ENCODE measurements at regions not wholly inside any gene's neighbourhood (a gene's known extent, or its start where the extent isn't known, plus 50 kb on each side); places are given as distances from the start of the nearest gene placed in this dataset.
A peak's percentile ranks its signal among the peaks of the same experiment; 100 is the strongest.
"Not testable (repeated sequence)": the region's sequence is repeated elsewhere in the genome, so short reads cannot be mapped to it uniquely, and the experiment has no call there.

DNA sequence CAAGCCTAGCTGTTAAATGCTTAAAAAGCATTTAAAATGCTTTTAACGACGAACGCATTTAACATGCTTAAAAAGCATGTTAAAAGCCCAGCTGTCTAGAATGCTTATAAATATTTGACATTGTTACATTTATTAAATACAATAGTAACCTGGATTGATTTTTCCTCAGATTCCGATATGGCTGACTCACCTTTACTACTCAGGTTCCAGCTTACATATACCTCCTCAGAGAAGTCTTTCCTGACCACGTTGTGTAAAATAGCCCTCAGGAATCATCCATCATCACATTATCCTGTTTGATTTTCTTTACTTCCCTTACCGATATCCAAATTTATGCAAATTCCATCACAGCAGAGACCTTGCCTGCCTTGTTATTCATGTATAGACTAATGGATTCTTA is 51.4 kb downstream of the SLC41A2 start:
- in situ Hi-C loops (cut with HindIII; ENCODE audit: low pct_ligation_motif_present, low pct_unique_long_range_greater_than_20kb, low sequenced_read_pairs), result no loop called here

DNA sequence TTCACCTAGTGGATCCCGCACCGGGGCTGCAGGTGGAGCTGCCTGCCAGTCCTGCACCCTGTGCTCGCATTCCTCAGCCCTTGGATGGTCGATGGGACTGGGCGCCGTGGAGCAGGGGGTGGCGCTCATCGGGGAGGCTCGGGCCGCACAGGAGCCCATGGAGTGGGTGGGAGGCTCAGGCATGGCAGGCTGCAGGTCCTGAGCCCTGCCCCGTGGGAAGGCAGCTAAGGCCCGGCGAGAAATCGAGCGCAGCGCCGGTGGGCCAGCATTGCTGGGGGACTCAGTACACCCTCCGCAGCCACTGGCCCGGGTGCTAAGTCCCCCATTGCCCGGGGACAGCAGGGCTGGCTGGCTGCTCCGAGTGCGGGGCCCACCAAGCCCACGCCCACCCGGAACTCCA is 52.6 kb downstream of the SLC41A2 start:
- DNase-seq; in situ Hi-C loops (cut with HindIII; ENCODE audit: low pct_ligation_motif_present, low pct_unique_long_range_greater_than_20kb, low sequenced_read_pairs): not testable (repeated sequence)

More for the DNA sequence above, 51.4 kb downstream of the SLC41A2 start:
- DNase-seq, result no peak

DNA sequence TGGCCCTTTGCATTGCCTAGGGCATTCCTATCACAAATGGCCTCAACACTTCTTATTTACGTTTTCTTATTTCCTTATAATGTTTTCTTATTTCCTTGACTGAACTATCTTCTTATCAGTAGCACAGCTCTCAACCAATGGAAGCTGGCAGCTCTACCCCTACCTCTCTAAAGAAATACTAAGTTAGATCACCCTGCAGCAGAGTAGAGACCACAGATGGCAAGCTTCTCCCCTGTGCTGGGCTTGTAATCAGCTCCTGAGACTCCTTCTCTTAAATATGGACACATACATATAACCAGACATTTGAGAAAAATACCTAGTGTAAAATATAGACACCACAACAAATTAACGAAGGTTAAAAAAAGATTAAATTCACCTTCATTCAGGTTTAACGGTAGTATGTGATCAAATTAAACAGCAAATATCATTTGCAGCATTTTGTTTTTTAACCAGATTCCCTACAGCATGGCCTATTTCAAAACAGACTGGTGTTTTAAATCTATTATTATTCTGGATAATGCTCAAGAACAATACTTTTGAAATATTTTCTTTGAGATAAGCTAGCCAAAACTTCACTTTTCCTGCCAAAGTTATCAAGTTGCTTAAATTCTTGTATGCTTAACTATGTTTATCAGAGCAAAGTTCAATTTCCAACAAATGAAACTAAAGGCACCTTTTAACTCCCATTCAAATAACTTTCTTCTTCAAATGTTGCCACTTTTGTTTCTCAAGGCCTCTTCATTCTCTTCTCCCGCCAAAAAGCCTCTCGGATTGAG is 54.3 kb downstream of the SLC41A2 start:
- no peak for DNase-seq

DNA sequence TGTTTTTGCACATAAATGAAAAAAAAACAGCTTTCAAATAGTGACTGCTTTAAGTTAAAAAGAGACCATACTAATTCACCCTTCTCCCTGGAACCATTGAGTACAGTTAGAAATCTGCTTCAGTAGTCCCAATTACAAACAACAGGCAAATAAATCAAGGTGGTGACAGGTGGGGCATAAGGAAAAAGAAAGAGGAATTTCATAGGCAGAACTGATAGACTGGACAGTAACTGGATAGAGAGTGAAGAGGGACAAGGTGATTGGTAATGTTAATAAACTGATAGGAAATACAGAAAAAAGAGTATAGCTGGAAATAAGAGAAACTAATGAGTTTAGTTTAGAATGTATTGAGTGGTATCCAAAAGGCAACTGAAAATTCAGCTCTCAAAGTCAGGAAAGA is 56.0 kb downstream of the SLC41A2 start:
- in situ Hi-C loops (cut with HindIII; ENCODE audit: low pct_ligation_motif_present, low pct_unique_long_range_greater_than_20kb, low sequenced_read_pairs), result no loop called here
- no peak for DNase-seq

More for the DNA sequence above, 54.3 kb downstream of the SLC41A2 start:
- in situ Hi-C loops (cut with HindIII; ENCODE audit: low pct_ligation_motif_present, low pct_unique_long_range_greater_than_20kb, low sequenced_read_pairs), result no loop called here

DNA sequence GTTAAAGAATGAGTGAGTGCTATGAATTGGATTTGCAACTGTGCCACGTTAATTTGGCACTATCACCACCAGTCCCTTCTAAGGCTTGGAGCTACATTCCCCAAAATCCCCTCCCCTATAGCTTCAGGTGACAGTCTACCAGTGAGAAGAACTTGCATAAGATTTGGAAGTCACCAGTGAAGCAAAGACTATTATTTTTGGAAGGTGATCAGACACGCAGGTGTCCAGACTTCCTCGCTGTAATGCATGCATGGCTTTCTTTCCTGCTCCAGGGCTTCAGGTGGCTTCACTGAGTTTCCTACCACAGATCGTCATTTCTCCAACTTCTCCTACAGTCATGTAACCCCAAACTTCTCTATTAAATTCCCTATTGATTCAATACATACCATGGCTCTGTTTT is 61.4 kb downstream of the SLC41A2 start:
- in situ Hi-C loops (cut with HindIII; ENCODE audit: low pct_ligation_motif_present, low pct_unique_long_range_greater_than_20kb, low sequenced_read_pairs), result no loop called here

DNA sequence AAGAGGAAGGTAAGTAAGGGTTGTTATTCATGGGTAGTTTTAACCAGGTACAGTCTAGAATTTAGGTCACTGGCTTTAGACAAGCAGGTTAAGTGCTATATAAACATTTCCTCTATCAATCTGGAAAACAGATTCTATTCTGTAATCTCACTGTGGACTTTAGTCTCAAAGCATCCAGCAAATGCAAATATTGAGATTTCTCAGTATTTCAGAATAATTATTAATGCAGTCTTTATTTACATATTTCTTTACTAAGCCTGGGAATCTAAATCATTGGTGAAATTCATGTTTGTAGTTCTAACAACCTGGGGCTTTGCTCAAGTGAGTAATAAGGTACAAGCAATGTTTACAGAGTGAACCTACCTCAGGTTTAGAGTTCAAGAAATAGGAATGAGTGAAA is 61.9 kb downstream of the SLC41A2 start:
- in situ Hi-C loops (cut with HindIII; ENCODE audit: low pct_ligation_motif_present, low pct_unique_long_range_greater_than_20kb, low sequenced_read_pairs), result no loop called here
- no peak for DNase-seq

More for the DNA sequence above, 61.4 kb downstream of the SLC41A2 start:
- DNase-seq, result no peak

DNA sequence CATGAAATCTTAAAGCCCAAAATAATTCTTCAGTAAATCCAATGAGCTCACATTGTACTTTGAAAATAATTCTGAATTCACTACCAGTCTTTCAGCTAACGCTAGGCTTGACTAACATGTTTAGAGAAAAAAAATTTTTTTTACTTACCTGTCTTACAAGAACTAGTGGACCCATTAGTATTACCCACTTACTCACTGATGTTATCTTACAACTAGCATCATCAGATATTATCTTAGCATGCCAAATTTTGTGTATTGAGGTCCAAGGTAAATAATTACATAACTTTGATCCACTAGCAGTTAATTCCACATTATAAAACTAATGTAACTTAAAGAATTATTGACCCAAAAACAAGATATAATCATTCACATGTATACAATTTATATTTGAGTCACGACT is 62.7 kb downstream of the SLC41A2 start:
- in situ Hi-C loops (cut with HindIII; ENCODE audit: low pct_ligation_motif_present, low pct_unique_long_range_greater_than_20kb, low sequenced_read_pairs), result no loop called here
- DNase-seq, result no peak

DNA sequence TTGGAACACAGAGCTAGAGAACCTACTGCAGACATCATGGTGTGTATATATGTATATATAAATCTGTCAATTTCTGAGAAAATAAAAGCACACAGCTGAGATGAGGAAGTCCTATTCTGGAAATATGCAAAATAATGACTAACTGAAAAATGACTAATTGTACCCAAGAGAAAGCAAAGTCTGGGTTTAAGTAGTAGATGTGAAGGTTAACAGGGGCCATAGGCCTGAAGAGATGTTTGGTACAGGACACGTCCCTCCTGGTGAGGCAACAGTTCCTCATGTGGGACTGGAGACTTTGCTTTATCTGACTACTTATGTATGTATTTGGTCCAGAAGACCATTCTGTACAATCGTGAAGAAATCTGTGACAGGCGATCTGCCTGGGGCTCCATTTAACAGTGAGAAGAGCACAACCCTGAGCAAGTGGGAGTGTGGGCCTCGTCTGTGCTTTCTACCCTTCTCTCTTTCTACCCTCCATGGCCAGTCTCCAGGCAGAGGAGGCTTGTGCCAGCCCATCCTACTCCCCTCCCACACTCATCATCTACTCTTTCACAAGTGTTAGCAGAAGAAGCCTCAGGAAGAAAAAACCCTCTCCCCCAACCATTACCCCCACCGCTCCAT is 67.5 kb downstream of the SLC41A2 start:
- in situ Hi-C loops (cut with HindIII; ENCODE audit: low pct_ligation_motif_present, low pct_unique_long_range_greater_than_20kb, low sequenced_read_pairs), result no loop called here
- no peak for DNase-seq

DNA sequence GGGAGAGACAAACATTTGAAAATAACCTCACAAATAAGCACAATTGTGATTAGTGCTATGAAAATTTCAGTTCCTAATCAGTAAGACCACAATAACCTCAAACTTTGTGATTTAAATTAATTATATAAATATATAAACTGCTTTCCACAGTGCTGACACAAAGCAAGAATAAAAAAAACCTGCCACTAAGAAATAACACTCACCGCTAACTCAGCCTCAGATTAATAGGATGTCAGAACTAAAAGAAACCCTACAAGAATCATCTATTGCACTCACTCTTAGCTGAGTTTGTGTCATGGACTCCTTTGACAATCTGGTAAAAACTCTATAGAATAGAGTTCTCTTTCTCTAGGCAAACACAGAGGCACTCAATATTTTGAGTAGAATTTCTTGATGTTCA is 68.4 kb downstream of the SLC41A2 start:
- no peak for DNase-seq
- in situ Hi-C loops (cut with HindIII; ENCODE audit: low pct_ligation_motif_present, low pct_unique_long_range_greater_than_20kb, low sequenced_read_pairs), result no loop called here

DNA sequence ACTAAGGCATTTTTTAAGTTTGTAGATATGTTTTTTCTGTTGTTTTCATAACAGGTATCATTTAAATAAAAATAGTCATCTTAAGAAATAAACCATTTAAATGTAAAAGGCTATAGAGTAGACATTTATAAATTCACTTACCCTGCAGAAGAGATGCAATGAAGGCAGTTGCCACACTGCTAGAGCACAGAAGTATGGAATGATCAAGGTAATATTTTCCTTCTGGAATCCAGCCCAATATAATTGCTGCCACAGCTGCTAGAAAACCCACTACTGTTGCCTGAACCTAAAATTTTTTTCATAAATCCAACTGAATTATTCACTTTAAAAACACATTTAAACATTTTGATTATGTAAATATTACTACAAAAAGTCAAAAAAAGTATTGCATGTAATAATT is 69.2 kb downstream of the SLC41A2 start:
- in situ Hi-C loops (cut with HindIII; ENCODE audit: low pct_ligation_motif_present, low pct_unique_long_range_greater_than_20kb, low sequenced_read_pairs), result no loop called here
- no peak for DNase-seq

DNA sequence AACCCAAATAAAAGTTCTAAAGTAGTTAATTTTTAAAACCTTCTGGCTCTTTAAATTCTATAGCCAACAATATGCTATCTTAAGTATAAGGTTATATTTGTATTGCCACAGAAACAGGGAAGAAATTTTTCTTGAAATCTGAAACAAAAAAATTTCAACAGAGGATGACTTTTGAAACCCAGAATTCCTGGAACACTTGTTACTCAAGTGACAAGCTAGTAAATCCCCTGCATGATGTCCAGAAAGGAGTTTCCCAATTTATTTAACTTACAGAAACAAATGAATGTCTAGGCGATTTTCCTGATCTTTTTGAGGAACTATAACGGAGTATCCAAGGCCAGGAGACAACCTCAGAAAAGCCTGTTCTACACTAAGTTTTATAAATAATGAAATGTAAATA is 69.6 kb downstream of the SLC41A2 start:
- no peak for DNase-seq

DNA sequence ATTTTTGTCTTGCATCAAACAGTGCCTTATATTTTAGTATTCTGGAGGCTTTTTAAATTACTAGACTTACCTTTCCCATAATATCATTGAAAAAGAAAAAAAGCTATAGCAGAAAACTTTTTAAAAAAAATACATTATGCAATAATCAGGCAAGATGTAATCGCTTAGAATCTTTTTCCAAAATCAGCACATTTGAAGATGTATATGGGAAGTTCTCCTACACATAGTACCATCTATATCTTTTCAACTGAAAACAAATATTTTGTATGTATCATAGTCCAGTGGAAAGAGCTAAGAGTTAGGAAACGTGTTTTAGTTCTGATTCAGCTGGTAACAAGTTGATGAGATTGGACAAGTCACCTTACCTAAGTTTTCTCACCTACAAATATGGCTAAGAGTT is 70.6 kb downstream of the SLC41A2 start:
- DNase-seq, result no peak
- in situ Hi-C loops (cut with HindIII; ENCODE audit: low pct_ligation_motif_present, low pct_unique_long_range_greater_than_20kb, low sequenced_read_pairs), result no loop called here

More for the DNA sequence above, 69.6 kb downstream of the SLC41A2 start:
- in situ Hi-C loops (cut with HindIII; ENCODE audit: low pct_ligation_motif_present, low pct_unique_long_range_greater_than_20kb, low sequenced_read_pairs), result no loop called here

DNA sequence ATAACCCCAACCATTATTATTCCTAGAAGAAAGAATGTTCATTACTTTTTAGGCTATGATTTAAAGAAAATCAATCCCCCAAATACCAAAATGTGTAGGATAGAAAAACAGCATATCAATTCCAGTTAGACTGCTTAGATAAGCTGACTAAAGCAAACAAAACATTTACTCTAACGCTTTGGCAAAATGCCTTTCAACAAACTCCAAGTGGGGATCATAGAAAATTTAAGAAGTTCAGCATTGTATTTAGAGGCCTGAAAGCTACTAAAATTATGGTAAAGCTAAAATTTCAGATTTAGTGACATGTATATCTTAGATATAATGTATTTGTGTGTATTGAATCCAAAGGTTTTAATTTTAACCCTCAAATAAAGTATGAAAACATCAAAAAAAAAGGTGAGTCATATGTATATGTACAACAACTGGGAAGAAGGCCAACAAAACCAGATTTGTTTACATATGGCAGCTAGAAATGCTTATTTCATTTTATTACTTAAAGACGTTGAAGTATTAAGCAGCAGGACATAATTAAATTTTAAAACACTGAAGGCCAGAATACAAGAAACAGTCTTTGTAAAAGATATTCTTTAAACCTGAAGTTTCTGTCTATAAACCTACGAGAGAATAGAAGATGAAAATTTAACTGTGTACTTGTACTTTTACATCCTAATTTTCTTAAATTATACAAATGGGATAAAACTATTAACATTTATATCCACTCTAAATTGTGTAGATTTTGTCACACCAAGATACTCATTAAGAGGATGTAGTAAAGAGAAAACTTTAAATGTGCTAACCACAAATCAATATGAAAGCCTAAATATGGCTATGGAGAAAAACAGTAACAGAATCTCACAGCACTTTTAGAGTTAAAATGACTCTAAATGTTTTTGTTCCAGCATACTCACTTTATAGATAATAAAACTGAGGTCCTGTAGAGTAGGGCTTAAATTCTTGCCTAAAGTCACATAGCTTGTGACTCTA is 71.4 kb downstream of the SLC41A2 start:
- no peak for DNase-seq
- in situ Hi-C loops (cut with HindIII; ENCODE audit: low pct_ligation_motif_present, low pct_unique_long_range_greater_than_20kb, low sequenced_read_pairs), result no loop called here

DNA sequence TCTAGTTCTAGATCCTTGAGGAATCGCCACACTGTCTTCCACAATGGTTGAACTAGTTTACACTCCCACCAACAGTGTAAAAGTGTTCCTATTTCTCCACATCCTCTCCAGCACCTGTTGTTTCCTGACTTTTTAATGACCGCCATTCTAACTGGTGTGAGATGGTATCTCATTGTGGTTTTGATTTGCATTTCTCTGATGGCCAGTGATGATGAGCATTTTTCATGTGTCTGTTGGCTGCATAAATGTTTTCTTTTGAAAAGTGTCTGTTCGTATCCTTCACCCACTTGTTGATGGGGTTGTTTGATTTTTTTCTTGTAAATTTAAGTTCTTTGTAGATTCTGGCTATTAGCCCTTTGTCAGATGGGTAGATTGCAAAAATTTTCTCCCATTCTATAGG is 79.2 kb downstream of the SLC41A2 start:
- DNase-seq; in situ Hi-C loops (cut with HindIII; ENCODE audit: low pct_ligation_motif_present, low pct_unique_long_range_greater_than_20kb, low sequenced_read_pairs): not testable (repeated sequence)

DNA sequence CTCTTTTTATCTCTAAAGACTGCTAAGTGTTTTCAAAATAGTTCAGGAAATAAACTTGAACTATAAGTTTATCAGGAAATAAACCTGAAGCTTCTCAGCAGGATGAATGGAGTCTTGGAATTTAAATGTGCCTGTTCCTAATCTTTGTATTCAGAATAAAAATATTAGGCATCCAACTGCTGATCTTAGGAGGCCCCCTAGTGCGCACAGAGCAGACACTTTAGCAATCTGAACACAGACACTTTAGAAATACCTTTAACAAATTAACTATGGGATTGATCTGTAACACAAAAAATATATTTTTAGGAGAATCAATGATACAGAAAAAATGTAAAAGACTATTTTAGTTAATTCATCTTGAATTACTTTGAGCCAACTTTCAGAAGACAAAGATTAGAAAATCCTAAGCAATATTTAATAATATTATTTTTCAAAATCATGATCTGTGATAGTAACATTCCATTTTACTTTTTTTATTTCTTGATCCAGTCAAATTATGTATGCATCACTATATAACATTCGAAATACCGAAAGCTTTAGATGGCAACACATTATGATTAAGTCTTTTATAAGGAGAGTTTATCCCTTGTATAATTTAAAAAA is 80.9 kb downstream of the SLC41A2 start:
- peak; percentile 51 for DNase-seq
- in situ Hi-C loops (cut with HindIII; ENCODE audit: low pct_ligation_motif_present, low pct_unique_long_range_greater_than_20kb, low sequenced_read_pairs), result no loop called here

DNA sequence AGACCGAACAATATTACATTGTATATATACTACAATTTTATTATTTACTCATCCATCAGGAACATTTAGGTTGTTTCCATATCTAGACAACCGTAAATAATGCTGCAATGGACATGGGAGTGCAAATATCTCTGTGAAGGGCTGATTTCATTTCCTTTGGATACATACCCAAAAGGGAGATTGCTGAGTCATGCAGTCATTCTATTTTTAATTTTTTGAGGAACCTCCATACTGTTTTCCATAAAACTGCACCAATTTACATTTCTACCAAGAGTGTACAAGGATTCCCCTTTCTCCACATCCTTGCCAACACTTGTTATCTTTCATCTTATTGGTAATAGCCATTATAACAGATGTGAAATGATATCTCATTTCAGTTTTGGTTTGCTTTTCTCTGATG is 84.7 kb downstream of the SLC41A2 start:
- no peak for DNase-seq
- in situ Hi-C loops (cut with HindIII; ENCODE audit: low pct_ligation_motif_present, low pct_unique_long_range_greater_than_20kb, low sequenced_read_pairs), result no loop called here

DNA sequence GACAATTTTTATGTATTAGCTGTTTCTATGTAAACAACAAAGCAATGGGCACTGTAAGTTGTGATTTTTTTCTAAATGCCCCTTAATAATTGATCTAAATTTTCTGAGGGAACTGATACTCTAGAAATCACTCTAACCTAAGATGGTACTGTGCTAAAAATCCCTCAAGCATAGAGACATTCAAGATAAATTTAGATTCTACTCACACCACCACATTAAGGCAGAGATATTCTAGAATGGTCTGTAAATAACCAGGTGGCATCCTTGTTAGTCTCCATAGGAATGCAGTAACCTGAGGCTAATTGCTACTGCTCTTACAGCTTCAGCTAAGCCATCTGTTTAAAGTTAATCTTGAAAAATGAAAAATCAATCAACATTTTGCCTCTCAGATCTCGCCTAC is 87.3 kb downstream of the SLC41A2 start:
- no peak for DNase-seq
- in situ Hi-C loops (cut with HindIII; ENCODE audit: low pct_ligation_motif_present, low pct_unique_long_range_greater_than_20kb, low sequenced_read_pairs), result no loop called here

DNA sequence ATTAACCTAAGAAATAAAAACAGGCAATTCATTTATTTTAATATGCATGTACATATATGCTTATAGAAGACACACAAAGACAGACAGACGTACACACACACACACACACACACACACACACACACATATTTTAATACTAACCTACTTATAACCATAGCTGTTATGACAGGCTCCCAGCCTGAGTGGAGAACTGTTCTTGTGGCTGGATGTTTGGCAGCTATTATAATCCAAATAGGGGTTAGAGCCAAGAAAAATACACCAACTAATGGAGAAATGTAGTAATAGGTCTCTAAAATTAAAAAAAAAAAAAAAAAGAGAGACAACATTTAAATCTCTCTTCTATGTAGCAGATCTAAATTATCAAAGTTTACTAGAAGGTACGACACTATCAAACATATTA is 91.8 kb downstream of the SLC41A2 start:
- in situ Hi-C loops (cut with HindIII; ENCODE audit: low pct_ligation_motif_present, low pct_unique_long_range_greater_than_20kb, low sequenced_read_pairs), result no loop called here
- DNase-seq, result no peak

DNA sequence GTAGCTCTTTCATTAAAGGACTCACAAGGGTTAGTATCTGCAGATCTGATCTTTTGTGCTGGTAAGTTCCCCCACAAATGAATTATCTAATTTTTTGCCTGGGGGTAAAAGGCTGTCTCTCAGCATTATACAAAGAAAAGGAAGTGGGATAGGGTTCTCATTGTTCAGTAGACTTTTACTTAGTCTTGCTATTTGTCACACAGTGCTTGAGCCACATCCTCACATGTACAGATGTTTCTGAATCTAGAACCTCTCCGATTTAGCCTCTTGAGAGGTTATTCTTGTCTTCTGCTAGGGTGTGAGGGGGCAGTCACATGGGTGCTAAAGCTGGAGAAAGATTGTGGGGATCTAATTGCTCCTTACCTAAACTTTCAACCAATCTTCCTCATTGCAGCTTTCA is 93.0 kb downstream of the SLC41A2 start:
- no peak for DNase-seq
- in situ Hi-C loops (cut with HindIII; ENCODE audit: low pct_ligation_motif_present, low pct_unique_long_range_greater_than_20kb, low sequenced_read_pairs), result no loop called here

Measured in ACHN (cell line).